Stimulated activated CD4-positive, alpha-beta T cell treated with anti-CD3 and anti-CD28 coated beads, Interleukin-15, amount 100 ng/mL, for 48 hours (primary cell): ENCODE measurements at regions not wholly inside any gene's neighbourhood (a gene's known extent, or its start where the extent isn't known, plus 50 kb on each side); places are given as distances from the start of the nearest gene placed in this dataset.

Experiments
- DNase-seq, 2 donors: peaks; one replicate each; pipeline ENCODE4 v3.0.0-alpha.2; 2020; ENCODE audit warnings: low read depth in 2 of 2

DNA sequence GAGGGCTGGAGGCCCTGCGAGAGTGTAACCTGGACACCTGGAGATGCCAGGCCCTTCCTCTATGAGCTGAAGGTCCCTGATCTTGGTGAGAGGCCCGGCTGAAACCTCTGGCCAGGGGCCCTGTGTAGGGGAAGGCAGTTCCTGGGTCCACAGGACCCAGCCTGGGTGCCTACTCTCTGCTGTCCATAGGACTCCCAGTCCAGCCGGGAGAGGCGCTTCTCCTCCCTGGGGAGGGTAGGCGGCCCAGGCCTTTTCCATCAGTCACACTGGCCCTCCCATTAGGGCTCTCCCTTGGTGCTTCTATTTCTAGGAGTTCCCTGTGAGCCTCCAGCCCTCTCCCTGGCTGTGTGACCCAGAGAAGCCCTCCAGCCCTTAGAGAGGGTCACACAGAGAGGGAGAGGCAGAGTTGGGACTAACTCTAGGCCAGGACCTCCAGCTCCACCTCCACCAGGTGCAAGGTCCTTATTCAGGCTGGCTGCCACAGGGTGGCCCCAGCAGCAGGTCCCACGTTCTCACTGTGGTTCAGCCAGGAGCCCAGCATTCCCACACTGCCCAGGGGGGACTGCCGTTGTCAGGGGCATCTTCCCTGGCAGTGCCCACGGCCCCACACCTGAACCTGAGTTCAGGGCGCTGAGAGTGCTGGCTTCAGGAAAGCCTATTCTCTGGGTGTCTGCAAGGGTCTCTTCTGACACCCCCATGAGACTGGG is 146.8 kb downstream of the SMAD6 start:
- no peak for DNase-seq

DNA sequence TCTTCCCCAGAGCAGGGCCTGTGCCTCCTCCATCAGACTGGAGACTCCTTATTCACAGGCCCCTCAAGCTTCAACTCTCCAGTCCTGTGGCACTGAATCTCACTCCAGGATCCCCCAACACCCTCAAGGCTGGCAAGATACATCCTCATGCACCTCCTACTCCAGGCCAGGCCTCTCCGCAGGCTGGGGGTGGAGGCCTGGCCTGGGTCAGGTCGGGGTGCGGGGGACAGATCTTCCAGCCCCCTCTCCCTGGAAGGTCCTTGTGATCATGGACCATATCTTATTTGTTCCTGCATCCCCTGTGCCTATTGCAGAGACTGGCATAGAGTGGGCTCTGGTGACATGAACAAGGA is 147.3 kb downstream of the SMAD6 start:
- DNase-seq, result no peak

DNA sequence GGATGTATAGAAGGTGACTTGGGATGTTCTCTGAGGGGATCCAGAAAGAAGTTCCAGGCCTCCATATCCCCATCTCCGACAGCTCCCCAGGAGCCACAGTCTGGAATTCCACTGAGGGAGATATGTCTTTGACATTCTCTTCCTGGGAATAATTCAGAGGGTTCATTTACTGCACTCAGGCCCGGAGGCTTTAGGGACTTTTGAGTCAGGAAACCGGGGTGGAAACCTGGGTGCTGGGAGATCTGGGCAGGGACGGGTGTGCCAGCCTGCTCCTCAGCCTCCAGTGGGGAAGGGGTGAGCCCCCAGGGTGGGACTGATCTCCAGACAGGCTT is 147.7 kb downstream of the SMAD6 start:
- DNase-seq, result no peak

DNA sequence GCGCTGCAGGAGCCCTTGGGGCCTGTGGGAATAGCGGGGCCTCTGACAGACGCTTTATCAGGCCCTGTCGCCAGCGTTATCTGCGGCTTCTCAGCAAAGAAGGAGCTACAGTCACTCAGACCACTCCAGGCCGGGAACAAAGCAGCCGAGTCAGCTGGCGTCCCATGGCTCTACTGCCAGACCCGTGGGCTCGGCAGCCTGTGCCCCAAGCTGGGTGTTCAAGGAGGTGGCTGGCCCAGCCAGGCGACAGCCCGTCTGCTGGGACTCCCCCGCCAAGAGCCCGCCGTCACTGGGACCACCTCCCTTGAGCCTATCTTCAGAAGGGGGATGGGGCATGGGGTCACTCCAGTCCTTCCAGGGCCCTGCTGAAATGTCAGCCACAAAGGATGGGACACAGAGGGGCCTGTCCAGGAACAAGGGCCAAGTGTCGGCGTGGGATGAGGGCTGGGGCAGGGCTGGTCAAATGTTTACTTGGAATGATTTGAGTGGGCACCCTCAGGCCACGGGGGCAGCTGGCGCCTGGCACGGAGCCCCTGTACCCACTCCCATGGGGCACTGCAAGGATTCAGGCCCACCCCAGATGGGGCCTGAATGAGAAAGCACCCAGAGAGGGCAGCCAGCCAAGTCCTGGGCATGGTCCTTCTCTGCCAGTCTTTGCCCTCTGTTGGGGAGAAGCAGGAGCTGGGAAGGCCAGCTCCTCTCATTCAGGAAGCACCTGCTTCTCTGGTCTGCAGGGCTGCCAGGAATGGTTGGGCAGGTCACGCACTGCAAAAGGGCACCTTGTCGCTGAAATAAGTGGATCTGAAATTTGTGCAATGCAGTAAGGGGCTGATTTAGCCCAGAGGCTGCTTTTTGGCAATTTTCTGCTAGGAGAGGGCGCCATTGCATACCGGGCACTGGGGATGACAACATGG is 148.3 kb downstream of the SMAD6 start:
- DNase-seq, result no peak

DNA sequence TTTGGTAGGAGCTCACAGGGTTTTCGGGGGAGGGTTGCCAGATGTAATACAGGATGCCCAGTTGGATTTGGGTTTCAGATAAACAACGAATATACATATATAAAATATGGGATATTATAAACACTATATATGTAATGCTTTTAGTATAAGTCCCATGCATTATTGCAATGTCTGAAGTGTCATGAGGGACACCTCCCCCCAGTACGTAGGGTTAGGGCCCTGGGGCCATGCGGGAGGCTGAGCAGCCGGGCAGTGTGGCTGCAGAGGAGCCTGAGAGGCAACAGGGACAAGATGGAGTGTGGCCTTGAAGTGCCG is 148.9 kb downstream of the SMAD6 start:
- DNase-seq, result no peak

DNA sequence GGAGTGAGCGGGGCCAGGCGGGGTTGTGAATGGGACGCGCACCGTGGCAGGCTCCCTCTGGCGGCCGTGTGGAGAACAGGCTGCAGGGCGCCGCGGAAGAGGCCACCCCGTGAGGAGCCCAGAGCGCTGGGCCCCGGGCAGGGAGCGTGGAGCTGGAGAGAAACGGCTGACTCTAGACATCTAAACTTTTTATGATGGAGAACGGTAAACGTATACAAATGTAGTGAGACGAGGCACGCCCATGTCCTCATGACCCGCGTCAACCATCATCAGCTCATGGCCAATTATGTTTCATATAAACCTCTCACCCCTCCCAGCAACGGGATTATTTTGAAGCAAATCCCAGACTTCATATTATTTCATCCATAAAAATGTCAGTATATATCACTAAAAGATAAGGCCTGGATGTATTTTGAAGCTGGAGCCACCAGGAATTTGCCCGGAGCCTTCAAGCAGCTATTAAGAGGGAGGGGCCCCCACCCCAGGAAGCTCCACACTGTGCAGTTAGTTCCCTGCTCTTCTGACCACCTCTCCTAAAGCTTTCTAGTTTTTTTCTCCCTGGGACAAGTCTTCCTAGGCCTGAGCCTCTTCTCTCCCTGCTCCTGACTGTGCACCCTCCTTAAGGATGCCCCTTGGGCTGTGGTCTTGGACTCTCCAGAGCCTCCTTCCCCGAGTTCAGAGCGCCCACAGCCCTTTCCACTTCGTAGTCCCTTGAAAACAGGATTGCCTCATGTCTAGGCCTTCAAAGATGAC is 149.5 kb downstream of the SMAD6 start:
- peak; percentile 59 to 70 for DNase-seq

DNA sequence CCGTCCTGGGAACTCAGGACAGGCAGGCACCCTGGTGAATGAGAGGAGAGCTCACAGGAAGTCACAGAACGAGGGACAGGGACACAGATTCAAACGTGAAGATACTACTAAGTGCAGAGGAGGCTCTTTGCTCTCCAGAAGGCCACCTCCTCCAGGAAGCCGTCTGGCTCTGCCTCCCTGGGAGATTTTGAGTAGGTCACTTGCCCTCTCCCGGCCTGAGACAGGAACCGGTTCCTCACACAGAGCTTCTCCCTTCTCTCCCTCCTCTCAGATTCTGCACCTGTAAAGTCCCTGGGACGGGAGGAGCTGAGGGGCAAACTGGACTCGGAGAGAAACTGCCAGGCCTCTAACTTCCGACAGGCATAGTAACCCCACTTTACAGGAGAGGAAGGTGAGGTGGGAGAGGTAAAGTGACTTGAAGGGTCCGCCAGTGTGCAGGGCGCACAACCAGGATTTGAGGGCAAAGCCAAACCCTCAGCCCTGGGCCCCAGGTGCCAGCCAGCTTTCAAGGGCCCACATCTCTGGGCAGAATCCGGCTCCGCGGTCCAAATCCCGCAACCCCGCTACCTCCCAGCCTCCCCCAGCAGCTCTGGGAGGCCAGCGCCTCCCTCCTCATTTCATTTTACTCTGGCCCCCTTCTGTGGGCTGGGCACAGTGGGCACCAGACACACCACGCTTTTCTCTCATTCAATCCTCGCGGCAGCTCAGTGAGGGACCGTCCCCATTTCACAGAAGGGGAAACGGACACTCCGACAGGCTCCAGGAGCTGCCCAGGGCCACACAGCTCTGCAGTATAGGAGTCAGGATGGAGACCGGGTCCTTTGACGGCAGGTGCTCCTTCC is 150.2 kb downstream of the SMAD6 start:
- DNase-seq, result no peak

DNA sequence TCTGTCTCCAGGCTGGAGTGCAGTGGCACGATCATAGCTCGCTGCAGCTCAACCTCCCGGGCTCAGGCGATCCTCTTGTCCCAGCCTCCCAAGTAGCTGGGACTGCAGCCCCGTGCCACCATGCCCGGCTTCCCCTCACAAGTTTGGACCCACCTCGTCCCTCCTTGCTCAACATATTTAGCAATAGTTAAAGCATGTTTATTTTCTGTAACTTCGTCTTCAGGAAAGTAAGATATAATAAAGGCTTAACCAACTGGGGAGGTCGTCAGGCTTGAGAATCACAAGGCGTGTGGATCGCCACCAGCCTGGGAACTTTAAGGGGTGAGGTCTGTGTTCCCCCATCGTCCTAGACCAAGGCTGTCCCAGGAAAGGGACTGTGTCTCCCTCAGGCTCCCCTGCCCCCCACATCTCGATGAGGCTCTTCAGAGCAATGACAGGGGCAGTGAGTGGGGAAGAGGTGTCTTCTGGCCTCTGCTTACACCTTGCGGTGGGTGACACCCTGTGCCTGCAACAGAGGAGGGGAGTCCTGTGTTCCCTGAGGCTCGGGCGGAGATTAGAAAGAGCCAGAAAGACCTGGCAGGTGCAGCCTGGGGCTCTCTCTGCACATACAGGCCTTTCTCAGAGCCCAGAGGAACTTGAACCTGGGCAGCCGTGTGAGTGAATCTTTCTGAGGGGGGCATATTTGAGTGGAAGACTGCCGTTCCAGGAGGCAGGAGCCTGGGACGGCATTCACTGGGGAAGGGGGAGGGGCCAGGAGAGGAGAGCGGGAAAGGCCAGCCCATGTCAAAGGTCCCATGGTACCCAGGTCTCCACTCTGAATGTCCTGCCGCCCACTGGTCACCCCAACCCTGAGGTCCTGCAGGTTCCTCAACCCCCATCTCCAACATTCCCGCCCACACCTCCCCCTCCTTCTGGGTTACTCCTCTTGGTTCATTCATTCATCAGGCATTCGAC is 152.3 kb downstream of the SMAD6 start:
- DNase-seq, result no peak

DNA sequence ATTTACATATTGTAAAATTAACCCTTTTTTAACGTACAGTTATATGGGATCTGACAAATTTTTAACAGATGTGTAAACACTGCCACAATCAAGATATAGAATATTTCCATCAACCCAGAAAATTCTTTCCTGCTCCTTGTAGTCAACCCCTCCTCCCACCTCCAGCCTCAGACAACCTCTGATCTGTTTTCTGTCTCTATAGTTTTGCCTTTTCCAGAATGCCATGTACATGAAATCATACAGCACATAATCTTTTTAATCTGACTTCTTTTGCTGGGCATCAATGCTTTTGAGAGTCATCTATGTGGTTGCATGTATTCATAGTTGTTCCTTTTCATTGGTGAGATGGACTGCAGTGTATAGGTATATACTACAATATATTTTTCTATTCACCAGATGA is 153.0 kb downstream of the SMAD6 start:
- DNase-seq, result no peak

DNA sequence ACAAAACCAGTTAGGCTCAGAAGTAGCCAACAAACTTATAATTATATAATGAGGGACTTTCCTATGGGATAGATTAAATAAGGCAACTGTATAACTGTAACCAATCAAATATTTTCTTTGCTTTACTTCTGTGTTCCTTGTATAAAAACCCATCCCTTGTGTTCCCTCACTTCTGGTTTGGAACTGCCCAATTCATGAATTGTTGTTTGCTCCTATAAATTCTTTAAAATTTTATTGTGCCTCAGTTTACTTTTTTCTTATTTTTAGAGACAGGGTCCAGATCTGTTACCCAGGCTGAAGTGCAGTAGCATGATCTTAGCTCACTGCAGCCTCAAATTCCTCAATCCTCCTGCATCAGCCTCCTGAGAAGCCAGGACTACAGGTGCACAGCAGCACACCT is 155.7 kb downstream of the SMAD6 start:
- no peak for DNase-seq

DNA sequence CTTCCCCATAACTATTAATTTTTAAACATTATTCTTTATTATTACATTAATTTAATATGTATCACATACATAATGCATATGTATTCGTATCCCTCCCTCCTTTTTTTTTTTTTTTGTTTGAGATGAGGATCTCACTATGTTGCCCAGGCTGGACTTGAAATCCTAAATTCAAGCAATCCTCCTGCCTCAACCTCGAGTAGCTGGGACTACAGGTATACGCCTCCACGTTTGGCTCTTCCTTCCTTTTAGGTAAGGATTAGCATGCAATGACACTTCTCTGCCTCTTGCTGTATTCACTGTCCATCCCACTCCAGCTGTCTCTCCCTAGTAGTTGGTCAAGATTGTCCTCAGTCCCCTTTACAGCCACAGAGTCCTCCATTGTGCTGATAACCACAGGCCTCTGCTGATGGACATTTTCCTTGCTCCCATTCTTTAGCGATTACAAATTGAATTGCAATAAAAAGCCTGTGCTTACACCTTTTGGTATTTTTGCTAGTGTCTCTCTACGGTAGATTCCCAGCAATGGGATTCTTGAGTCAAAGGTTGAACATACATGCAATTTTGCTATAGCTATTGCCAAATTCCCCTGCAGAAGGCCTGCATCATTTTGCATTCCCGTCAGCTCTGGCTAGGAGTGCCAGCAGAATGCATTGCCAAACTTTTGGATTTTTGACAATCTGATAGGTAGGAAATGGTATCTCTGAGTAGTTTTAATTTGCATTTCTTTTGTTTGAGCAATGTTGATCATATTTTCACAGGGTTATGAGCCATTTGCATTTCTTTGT is 156.6 kb downstream of the SMAD6 start:
- no peak for DNase-seq

DNA sequence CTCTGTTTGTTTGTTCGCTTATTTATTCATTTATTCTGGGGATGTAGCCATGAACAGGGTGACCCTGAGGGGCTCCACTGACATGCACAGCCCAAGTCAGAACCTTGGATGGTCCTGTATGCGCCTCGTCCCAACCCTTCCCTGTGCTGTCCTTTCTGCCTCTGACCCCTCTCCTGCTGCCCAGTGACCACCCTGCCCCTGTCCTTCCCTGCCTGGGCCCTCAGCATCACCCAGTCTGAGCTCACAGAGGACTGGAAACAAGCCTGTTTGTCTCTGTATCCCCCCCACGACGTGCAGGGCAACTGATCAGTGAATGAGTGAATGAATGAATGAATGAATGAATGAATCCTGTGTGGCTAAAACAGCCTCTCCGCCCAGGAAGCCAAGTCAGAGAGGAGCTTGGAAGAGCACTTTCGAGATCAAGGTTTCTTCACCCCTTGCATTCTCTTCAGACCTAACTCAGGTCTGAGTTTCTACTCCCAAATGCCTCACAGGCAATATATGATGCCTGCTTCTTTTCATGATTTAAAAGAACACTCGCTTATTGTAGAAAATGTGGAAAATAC is 157.7 kb downstream of the SMAD6 start:
- no peak for DNase-seq

DNA sequence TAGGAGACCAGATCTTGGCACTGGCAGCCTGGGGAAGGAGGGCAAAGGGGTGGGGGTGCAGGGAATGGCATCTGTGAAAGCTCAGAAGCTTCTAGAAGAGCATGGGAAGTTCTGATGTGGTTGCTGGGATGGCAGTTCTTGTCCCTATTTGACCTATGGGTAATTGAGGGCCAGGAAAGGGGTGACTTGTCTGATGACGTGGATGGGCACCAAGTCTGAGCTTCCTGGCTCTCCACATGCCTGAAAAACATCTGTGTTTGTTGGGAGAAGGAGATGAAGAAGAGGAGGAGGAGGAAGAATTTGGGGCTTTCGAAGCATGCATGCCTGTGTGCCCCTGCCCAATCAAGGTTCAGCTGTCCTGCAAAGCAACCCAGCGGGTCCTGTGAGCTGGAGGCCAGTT is 158.8 kb downstream of the SMAD6 start:
- no peak for DNase-seq

DNA sequence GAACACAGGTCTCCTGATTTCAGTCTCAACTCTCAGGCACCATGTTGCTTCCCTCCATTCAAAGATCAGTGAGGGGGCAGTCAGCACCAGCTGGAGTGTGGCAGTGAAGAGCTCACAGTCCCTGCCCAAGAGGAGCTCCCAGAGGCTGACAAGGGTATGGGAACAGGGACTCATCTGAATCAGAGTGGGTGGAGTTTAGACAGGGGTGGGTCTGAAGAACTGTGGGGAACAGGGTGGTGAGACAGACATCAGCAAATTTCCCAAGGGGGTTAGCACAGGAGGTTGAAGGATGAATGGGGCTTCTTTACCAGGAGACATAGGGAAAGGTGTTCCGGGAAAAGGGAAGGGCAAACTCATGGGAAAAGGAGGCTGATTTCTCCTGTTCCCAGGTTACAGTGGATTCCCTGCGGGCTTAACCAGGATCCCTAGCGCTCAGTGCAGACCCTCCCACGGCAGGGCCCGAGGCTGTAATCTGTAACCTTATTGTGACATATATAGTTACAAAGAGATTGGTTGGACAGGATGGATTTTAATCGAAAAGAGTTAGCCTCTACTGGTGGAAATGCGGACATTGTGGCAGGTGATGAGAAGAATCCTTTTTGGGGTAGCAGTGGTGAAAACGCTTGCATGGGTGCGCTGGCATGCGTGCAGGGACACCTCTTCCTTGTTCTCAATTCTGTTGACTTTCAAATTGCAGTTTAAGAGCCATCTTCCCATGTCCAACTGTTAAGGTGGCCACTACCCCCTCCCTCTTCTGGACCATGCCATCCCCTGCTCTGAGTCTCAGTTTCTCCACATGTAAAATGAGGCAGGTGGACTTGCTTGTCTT is 160.3 kb downstream of the SMAD6 start:
- DNase-seq, result no peak

DNA sequence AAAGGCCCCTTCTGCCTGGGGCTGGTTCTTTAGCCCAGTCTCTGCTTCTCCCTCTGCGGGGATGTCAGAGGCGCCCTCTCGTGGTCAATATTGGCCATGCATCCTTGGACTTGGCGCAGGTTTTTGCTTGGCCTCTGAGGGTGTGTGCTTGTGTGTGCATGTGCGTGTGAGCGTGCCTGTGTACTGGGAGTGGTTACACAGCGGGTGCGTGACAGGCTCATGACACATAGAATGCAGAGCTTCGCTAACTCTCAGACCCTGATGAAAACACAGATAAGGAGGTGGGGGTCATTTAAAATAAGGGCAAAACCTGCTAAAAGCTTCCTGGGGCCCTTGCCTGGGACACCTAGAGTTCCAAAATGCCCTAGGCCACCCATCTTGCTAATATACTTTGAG is 160.9 kb downstream of the SMAD6 start:
- peak; percentile 66 to 67 for DNase-seq

DNA sequence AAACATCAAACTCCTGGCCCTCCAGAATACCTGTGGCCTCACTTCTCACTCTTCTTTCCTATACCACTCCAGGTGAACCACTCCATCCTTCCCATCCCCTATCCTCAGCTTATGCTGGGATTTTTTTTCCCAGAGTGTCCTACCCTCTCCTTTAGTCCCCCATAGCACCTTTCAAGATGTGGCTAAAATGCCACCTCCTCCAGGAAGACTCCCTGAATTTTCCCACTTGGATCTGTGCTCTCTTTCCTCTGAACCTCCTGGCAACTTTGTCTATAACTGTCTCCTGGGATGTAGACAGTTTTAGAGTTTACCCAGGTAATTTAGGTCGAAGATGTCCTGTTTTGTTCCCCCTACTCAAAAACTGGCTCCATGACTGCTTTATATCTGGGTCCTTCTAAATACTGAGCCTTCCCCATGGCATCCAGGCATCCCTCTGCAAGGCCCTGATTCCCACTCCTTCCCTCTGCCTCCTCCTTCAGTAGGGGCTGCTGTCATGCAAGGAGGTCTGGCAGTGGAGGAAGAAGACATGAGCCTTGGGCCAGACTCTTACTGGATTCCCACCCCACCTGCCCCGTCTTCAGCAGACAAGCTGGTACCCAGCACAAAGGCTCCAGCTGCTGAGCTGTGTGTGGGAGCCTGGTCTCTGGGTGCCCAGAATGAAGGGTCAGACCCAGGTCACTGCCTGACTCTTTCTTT is 161.5 kb downstream of the SMAD6 start:
- no peak for DNase-seq

DNA sequence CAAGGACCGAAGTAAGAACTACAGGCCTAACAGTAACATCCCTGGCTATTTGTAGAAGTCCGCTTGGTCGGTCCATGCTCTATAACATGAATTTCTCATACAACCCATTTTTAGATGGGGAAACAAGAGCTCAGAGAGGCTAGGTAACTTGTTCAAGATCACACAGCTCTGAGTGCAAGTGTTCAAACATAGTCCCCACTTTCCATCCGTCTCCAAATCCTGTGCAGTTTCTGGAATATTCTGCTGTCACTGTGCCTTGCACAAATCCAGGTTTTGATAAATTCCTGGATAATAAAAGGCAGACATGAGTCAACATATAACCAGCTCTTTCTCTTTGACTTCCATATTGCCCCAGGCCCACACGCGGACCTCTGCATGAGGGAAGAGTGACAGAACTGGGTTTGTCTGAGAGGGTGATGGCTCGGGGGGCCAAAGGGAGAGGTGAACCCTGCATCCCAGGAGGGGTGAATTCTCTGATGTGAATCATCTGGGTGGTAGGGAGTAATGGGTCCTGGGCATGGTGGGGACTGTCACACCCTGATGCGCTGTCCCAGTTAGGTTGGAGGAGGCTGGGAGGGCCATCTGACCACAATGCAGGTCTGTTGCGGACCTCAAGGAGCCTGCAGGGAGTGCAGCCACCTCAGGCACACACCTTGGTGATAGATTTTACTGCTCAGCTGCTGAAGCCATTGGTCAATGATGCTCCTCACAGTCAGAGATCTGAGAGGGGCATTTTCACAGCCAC is 162.2 kb downstream of the SMAD6 start:
- DNase-seq, result no peak
